LNCaP clone FGC (cell line): ENCODE measurements at regions not wholly inside any gene's neighbourhood (a gene's known extent, or its start where the extent isn't known, plus 50 kb on each side); places are given as distances from the start of the nearest gene placed in this dataset.

Source experiments
- DNase-seq: peaks from one replicate; pipeline ENCODE4 v3.0.0-alpha.2; 2011; ENCODE audit warnings: low read depth
- H3K4me3 ChIP-seq: 2 replicates; pipeline ENCODE4 v1.5.1; 2011; ENCODE audit warnings: mild to moderate bottlenecking, low read depth, low read length, control low read depth
- TF ChIP-seq, protein P1 (sequence below): IDR thresholded peaks from 2 replicates; pipeline ENCODE4 v1.5.1; 2012; ENCODE audit warnings: mild to moderate bottlenecking; ENCODE audit not compliant: control insufficient read depth, insufficient read depth; ENCODE audit errors: extremely low read depth

DNA sequence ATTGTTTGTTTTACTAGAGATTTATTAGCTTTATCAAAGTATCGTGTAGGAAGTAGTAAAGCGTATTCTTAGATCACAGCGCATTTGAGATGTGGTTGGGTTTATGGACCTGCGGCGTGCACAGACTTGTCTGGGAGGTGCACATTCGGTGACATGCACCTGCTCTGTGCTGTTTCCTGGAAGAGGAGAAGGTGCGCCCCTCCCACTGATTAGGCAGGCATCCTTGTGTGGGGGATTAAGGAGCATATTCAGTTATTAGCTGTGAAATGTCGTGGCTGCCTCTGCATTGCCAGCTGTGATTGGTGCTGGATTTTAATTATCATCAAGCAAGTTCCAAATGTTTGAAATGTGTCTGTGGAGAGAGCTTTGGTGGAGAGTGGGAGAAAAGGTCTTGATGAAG lies 903.8 kb upstream of the RBFOX1 start:
- DNase-seq = no peak
- TF ChIP-seq, protein P1, sequence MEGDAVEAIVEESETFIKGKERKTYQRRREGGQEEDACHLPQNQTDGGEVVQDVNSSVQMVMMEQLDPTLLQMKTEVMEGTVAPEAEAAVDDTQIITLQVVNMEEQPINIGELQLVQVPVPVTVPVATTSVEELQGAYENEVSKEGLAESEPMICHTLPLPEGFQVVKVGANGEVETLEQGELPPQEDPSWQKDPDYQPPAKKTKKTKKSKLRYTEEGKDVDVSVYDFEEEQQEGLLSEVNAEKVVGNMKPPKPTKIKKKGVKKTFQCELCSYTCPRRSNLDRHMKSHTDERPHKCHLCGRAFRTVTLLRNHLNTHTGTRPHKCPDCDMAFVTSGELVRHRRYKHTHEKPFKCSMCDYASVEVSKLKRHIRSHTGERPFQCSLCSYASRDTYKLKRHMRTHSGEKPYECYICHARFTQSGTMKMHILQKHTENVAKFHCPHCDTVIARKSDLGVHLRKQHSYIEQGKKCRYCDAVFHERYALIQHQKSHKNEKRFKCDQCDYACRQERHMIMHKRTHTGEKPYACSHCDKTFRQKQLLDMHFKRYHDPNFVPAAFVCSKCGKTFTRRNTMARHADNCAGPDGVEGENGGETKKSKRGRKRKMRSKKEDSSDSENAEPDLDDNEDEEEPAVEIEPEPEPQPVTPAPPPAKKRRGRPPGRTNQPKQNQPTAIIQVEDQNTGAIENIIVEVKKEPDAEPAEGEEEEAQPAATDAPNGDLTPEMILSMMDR = no peak
- no peak overlapping the region for H3K4me3 ChIP-seq

DNA sequence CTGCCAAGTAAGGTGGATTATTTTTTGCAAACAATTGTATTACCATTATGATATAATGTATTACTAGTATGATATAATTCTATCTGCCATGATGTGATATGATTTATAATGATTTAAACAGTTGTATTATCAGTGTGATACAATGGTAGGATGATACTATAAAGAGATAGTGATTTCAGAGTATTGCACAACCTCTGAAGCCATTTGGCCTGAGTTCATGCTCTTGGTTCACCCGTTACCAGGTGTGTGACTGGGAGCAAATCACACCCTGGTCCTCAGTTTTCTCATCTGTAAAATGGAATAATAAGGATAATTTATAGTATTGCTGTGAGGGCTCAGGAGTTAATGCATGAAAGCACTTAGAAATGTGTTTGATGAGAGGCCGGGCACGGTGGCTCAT lies 905.0 kb upstream of the RBFOX1 start:
- TF ChIP-seq, protein P1 = no peak

DNA sequence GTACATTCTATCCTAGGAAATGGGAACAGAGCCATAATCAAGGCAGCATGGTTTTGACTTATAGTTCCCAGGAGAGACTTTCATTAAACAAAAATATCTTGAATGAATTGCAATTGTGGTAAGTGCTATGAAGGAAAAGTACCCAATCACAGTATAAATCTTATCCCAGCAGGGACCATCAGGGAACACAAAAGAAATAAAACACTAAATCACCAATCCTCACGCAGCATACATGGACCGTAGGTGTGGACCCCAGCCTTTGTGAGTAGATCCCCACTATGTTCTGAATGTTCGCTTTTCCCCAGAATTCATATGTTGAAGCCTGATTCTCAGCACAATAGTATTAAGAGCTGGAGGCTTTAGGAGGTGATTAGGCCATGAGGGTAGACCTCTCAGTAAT lies 925.0 kb upstream of the RBFOX1 start:
- TF ChIP-seq, protein P1 = no peak
- DNase-seq = no peak
- no peak overlapping the region for H3K4me3 ChIP-seq

More for the DNA sequence above, 905.0 kb upstream of the RBFOX1 start:
- no peak for DNase-seq
- no peak overlapping the region for H3K4me3 ChIP-seq

DNA sequence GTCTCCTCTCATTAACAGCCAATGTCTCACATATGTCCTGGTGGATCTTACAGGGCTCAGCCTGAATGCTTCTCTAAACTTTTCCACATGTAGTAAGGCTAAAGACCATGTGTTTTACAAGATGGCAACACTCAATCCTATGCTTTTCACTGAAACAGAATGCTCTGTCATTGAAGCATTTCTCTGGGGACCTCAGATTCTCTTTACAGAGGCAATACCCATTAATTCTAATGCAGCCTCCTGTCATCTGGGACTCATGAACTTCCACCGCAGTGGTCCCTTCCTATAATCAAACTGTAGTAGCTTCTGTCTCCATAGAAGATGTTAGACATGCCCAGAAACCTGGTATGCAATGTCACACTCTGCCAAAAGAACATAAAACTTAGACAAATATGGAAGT lies 926.6 kb upstream of the RBFOX1 start:
- TF ChIP-seq, protein P1 = no peak

DNA sequence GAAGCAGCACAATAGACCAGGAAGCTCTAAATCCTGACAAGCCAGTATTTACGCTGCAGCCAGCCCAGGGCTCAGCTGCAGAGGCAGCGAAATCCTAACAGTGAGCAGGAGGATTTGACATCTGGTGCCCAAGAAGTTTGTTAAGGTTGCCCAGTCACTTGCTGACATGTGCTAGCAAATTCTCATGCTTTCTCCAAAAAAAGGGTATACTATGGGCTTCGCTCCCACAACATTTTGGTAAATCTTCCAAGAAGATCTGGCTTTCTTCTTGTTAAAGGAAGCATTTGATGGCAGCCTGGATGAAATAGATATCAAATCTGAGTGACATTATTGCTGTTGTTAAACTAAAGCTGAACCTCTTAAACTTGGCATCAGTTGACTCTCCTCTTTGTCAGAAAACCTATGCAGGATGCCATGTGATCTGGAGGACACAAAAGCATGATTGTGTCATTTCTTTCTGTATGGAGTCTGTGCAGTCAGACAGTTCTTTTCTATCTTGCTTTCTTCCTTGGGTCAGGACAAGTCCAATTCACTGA lies 949.7 kb upstream of the RBFOX1 start:
- no peak for DNase-seq
- H3K4me3 ChIP-seq = no peak overlapping the region
- TF ChIP-seq, protein P1 = no peak

More for the DNA sequence above, 926.6 kb upstream of the RBFOX1 start:
- no peak for DNase-seq
- no peak overlapping the region for H3K4me3 ChIP-seq

DNA sequence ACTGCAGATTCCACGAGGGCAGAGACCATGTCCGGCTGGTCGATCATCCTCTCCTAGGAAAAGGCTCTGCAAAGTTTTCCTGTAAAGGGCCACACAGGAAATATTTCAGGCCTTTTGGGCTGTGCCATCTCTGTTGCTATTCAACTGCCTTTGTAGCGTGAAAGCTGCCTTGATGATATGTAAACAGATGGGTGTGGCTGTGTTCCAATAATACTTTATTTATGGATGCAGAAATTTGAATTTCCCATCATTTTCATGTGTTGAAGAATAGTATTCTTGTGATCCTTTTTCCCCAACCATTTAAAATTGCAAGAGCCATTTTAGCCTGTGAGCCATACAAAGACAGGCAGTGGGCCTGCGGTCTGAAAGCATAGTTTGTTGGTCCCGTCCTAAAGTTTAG lies 950.7 kb upstream of the RBFOX1 start:
- TF ChIP-seq, protein P1 = no peak
- DNase-seq = no peak
- H3K4me3 ChIP-seq = no peak overlapping the region

DNA sequence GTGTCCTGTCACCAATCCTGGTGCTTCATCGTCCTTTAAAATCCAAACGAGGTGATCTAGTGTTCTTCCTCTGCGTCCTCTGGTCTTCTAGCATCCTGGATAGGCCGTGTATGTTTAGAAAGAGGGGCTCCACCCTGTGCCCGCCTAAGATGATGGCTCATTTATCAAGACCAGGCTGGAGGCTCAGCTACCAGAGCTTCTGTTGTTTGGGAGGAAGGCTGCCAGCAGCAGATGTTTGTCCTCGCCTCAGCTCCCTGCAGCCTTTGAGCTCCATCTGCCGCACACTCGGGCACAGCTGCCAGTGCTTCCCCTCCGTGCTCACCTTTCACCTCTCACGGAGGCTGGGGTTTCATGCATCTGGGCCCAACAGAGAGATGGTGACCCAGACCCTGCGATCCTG lies 954.7 kb upstream of the RBFOX1 start:
- no peak for DNase-seq
- TF ChIP-seq, protein P1 = no peak
- no peak overlapping the region for H3K4me3 ChIP-seq
